NB4 (cell line): ENCODE measurements at regions not wholly inside any gene's neighbourhood (a gene's known extent, or its start where the extent isn't known, plus 50 kb on each side); places are given as distances from the start of the nearest gene placed in this dataset.

Experiments used
- DNase-seq: peaks from one replicate; pipeline ENCODE4 v3.0.0; 2010; ENCODE audit warnings: low read depth
- H3K4me3 ChIP-seq: one replicate; pipeline ENCODE4 v1.5.1; 2011; ENCODE audit warnings: mild to moderate bottlenecking, low read depth, low read length, moderate library complexity
- MYC ChIP-seq: IDR thresholded peaks from 2 replicates; pipeline ENCODE4 v1.6.1; 2011; ENCODE audit warnings: low read depth, low read length
- POLR2A ChIP-seq: IDR thresholded peaks from 2 replicates; pipeline ENCODE4 v1.6.1; 2011; ENCODE audit warnings: mild to moderate bottlenecking; ENCODE audit not compliant: insufficient read length; ENCODE audit errors: extremely low read depth
- TF ChIP-seq, protein P1 (sequence below): IDR thresholded peaks from one replicate; pipeline ENCODE4 v1.5.1; 2012; ENCODE audit warnings: low read depth, low read length
- TF ChIP-seq, protein P2 (sequence below): IDR thresholded peaks from 2 replicates; pipeline ENCODE4 v1.6.1; 2011; ENCODE audit warnings: low read depth, low read length

DNA sequence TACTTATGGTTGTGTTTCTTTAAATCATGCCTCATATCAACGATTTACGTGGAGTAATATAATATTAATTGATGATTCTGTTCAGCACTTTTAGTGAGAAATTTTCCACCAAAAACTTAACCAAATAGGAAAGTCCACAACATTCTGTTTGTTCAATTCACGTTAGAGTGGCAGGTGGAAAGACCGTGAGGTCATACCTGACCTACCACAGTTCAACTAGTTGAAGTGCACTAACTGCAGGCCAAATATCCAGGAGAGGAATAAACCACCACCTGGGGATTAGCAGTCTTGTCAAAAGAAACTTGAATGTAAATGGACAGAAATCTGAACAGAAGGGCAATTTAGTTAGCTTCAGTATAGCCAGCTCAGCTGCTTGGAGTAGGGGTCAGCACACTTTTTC is 577.7 kb downstream of the KIF4B start:
- TF ChIP-seq, protein P1, sequence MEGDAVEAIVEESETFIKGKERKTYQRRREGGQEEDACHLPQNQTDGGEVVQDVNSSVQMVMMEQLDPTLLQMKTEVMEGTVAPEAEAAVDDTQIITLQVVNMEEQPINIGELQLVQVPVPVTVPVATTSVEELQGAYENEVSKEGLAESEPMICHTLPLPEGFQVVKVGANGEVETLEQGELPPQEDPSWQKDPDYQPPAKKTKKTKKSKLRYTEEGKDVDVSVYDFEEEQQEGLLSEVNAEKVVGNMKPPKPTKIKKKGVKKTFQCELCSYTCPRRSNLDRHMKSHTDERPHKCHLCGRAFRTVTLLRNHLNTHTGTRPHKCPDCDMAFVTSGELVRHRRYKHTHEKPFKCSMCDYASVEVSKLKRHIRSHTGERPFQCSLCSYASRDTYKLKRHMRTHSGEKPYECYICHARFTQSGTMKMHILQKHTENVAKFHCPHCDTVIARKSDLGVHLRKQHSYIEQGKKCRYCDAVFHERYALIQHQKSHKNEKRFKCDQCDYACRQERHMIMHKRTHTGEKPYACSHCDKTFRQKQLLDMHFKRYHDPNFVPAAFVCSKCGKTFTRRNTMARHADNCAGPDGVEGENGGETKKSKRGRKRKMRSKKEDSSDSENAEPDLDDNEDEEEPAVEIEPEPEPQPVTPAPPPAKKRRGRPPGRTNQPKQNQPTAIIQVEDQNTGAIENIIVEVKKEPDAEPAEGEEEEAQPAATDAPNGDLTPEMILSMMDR = no peak
- TF ChIP-seq MYC (no peak), POLR2A (no peak)
- TF ChIP-seq, protein P2, sequence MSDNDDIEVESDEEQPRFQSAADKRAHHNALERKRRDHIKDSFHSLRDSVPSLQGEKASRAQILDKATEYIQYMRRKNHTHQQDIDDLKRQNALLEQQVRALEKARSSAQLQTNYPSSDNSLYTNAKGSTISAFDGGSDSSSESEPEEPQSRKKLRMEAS = no peak
- no peak for DNase-seq
- H3K4me3 ChIP-seq = no peak overlapping the region

- TF ChIP-seq MYC (no peak), POLR2A (no peak)
- TF ChIP-seq, protein P1 = no peak
- TF ChIP-seq, protein P2 = no peak
- DNase-seq = no peak
- H3K4me3 ChIP-seq = no peak overlapping the region
Measured at GRCh38 chr5:155594270-155594669, 580.7 kb downstream of the KIF4B start.

DNA sequence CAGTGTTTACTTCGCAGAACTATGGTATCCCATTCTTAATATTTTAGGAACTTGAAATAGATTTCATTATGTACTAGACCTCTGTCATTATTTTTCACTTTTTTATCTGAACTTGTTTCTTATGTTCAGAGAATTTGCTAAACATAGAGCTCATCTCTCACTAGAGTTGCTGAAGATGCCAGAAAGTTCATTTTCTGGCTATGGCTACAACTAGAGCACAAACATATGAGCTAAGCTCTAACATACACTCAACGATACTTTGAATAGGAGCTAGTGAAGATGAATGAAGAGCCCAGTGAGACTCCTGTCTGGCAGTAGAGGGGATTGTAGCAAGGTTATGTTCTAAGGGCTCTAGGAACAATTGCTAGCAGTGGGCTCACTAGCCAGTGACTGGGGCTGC is 582.2 kb downstream of the KIF4B start:
- H3K4me3 ChIP-seq = no peak overlapping the region

GRCh38 chr5:155598552-155598951 is 585.0 kb downstream of the KIF4B start:
- no peak for TF ChIP-seq POLR2A
- H3K4me3 ChIP-seq = no peak overlapping the region
- no peak for DNase-seq

More for the DNA sequence above, 582.2 kb downstream of the KIF4B start:
- TF ChIP-seq, protein P2 = no peak
- TF ChIP-seq MYC (no peak), POLR2A (no peak)
- TF ChIP-seq, protein P1 = no peak
- DNase-seq = no peak

DNA sequence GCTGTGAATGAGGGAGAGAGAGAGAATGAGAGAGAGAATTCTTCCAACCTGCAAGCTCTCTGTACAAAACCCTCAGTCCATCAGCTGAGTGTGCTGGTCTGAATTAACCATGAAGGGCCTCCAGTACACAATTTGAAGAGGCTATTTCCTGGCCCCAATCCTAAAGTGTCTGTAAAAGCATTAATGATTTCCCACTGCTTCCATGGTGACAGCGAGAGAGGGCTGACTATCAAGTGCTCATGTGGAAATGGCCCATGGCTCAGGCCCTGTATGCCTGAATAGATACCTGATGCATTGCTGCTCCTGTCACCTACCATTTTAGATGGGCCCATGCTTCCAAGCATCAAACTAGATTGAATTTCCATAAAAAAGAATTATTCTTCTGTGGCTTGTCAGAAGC is 592.4 kb downstream of the KIF4B start:
- no peak overlapping the region for H3K4me3 ChIP-seq
- DNase-seq = no peak
- TF ChIP-seq POLR2A (no peak), MYC (no peak)
- TF ChIP-seq, protein P2 = no peak

DNA sequence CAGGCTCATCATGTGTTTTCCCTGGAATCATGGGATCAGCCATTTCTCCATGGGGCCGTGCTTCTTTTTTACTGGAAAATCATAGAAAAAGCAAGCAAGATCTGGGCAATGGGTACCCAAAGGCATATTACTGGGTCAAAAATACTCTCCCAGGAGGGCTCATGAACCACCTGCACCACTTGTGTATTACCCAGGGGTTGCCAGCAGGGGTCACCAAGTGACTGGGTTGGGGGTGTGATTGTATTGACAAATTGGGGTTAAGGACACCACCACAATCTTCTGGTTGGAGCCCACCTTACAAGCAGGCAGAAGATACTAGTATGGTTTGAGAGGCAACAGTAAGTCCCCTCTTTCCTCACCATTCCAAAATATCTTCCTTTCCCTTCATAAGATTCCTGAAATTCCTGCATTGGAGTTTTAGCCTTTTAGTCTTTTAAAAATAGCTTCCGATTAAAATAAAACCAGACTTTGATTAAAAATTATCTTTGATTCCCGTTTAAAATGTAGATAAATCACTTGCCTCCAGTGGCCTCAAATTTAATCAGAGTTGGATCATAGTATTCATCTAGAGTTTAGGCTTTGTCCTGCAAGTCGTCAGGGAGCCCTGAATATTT is 603.3 kb downstream of the KIF4B start:
- TF ChIP-seq, protein P2 = no peak
- TF ChIP-seq, protein P1 = peak; percentile 66
- H3K4me3 ChIP-seq = no peak overlapping the region
- DNase-seq = peak; percentile 54

- TF ChIP-seq POLR2A = no peak
- TF ChIP-seq, protein P1 = no peak
- TF ChIP-seq, protein P2 = no peak
- TF ChIP-seq MYC = no peak
- no peak for DNase-seq
- H3K4me3 ChIP-seq = no peak overlapping the region
Measured at GRCh38 chr5:155619688-155620087, 606.1 kb downstream of the KIF4B start.
